Stimulated activated CD4-positive, alpha-beta T cell treated with anti-CD3 and anti-CD28 coated beads, Interleukin-12 subunit alpha, Interleukin-12 subunit beta, amount 100 ng/mL, for 24 hours (primary cell): ENCODE measurements at regions not wholly inside any gene's neighbourhood (a gene's known extent, or its start where the extent isn't known, plus 50 kb on each side); places are given as distances from the start of the nearest gene placed in this dataset.

Source experiments
- DNase-seq, 2 experiments: peaks; one replicate each; pipeline ENCODE4 v3.0.0-alpha.2; 2020; ENCODE audit warnings: low read depth in 2 of 2

DNA sequence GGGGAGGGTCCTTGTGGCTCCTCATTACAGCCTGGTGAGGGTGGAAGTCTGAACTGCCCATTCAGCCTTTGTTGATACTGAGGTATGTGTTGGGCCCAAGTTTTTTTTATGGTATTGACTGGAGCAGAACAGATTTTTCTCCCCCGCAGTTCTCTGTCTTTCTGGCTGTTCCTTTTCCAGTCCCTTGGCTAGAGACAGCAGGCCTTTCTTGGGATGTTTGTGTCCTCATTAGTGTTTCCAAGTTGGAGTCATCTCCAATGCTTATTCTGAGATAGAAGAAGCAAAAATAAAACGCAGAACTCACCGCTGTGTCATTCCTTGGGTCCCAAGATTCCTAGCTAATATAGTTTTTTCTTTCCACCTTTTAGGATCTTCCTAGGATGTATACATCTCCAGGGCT, 193.3 kb downstream of the RAMP3 start:
- DNase-seq = no peak

DNA sequence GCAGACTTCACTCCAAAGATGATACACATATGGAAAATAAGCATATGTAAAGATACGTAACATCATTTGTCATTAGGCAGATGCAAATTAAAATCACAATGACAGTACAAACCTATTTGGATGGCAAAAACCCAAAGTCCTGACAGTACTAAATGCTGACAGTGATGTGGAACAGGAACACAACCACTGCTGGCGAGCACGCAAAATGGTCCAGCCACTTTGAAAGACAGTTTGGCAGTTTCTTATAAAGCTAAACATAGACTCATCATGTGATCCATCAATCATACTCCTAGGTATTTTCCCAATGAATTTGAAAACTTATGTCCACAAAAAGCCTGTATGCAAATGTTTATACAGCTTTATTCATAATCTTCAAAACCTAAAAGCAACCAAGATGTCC, 200.7 kb downstream of the RAMP3 start:
- no peak for DNase-seq

DNA sequence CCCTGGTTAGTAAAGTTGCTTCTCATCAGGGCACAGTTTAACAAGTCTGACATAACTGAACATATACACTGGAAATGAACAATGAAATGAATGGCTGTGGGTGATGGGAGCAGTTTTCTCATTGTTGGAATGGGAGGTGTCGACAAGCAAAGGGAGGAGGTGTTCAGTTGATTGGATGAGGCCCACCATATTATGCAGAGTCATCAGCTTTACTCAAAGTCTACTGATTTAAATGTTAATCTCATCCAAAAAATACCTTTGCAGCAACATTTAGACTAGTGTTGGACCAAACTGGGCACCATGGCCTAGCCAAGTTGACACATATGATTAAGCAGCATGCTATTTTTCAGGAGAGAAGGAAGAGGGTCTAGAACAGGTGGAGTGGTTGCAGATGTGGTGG, 201.7 kb downstream of the RAMP3 start:
- DNase-seq = no peak

DNA sequence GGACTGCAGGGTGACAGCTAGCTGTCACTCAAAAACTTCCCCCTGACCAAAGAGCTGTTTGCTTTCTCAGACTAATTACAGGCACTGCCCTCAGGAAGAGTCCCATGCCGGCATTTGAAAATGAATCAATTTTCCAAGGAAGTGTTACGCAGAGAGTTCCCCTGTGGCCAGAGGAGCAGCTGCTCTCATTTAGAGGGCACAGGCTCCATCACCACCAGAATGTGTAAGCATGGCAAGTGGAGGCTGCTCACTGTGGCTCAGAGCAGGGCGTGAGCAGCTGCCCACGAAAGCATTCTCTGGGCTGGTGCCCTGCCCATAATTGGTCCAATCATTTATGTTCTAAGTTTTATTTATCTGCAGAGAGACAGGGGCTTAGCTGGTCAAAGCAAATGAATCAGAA, 202.2 kb downstream of the RAMP3 start:
- DNase-seq = no peak

DNA sequence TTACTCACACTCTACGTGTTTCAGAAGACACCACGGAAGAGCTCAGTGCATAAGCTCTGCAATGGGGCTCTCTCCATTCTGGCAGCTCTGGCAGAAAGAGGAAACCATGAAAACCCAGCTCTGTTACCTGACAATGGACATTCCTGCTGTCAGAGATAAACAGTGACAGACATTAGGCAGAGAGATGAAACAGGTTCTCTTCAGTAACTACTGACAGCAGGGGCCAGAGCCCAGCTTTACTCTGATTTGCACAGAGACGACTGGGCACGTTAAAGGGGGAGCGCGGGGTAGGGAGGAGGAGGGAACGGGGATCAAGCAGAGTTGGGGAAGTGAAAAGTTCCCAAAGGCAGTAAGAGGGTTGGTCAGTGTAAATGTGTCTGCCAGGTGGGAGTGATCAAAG, 206.1 kb downstream of the RAMP3 start:
- DNase-seq = no peak

DNA sequence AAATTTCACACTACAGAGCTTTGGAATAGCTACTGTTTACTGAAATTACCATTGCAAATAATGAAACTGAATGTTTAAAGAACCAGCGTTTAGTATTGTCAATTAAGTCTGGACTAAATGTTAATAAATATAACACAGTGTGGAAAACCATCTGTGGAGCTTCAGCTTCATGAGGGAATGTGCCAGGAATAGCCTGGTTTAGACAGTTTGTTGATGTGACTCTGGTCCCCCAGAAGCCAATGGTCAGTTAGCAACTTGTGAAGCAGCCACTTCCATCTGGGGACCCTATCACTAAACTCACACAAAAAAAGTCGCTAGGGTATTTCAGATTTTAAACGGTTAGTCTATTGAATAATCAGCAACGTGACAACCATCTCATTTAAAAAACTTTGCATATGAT, 207.8 kb downstream of the RAMP3 start:
- DNase-seq = no peak

DNA sequence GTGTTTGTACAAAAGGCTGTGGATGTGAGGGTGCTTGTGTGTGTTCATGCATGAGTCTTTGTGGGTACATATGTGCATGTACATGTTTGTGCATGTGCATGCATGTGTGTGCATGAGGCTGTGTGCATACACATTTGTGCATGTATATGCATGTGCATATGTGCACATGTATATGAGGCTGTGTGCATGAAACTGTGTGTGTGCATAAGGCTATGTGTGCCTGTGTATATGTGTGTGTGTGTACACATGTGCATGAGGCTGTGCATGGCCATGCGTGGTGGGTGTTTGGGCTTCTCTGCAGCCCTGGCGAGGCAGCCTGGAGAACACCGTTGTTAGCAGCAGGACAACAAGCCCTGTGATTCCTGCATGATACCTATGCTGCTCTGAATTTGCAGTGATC, 207.7 kb upstream of the ADCY1 start:
- DNase-seq = no peak

DNA sequence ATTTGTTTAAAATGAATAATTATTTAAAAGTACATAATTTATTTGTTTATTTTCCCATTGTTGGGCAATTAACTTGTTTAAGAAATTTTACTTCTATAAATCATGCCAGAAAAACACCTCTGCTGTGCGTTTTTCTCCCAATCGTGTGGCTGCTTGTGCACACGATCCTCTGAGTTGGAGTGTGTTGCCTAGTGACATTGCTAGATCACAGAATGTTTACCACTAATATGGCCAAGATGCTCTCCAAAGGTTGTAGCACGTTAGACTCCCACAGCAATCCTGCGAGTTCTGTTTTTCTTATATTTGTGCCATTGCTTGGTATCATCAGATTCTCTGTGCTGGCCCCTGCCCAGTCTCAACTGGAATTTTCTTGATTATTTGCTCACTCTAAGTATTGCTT, 207.1 kb upstream of the ADCY1 start:
- DNase-seq = no peak

DNA sequence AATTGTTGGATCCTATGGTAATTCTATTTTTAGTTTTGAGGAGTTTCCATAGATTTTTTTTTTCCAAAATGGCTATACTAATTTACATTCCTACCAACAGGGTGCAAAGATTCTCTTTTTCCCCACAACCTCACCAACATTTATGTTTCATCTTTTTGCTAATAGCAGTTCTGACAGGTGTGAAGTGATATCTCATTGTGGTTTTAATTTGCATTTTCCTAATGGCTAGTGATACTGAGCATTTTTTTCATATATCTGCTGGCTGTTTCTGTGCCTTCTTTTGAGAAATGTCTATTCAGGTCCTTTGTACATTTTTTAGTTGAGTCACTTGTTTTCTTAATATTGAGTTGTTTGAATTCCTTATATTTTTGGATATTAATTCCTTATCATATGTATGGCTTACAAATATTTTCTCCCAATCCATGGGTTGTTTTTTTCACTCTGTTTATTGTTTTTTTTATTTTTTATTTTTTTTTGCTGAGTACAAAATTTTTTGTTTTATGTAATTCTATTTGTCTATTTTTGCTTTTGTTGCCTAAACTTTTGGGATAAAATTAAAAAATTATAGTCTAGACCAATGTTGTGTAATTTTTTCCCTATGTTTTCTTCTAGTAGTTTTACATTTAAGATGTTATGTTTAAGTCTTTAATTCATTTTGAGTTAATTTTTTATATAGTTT, 205.9 kb upstream of the ADCY1 start:
- DNase-seq = no peak

DNA sequence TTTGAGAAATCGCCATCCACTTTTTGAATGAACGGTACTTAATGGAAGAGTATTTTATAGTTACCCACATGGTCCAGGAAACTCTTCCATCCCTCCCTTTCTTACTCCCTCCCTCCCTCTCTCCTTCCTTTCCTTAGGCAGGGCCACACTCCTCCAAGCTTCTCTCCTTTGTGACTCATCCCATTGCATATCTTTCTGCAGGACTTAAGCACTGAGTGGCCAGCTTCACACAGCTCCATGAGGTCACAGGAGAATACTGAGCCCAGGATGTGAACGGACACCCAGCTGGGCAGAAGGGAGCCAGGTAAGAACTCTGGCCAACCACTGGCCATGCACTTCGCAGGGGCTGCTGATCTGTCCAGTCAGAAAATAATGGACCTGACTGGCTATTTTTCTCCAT, 189.7 kb upstream of the ADCY1 start:
- DNase-seq = no peak

DNA sequence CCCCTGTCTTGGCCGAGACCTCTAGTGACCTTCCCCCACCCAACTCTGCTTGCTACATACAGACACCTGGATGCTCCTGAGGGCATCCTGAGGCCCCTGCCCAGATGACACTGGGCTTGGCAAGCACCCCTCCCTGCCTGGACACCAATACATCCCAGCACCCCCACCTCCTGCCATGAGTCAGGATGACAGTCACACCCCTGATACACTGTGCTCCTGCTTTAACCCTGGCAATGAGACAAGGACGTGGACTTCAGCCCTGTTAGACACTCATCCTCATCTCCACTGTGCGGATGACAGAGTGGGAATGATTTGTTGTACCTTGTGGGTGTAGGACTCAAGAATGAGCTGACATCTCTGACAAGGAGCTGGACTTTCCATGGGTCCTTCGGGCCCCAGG, 186.3 kb upstream of the ADCY1 start:
- DNase-seq = no peak

DNA sequence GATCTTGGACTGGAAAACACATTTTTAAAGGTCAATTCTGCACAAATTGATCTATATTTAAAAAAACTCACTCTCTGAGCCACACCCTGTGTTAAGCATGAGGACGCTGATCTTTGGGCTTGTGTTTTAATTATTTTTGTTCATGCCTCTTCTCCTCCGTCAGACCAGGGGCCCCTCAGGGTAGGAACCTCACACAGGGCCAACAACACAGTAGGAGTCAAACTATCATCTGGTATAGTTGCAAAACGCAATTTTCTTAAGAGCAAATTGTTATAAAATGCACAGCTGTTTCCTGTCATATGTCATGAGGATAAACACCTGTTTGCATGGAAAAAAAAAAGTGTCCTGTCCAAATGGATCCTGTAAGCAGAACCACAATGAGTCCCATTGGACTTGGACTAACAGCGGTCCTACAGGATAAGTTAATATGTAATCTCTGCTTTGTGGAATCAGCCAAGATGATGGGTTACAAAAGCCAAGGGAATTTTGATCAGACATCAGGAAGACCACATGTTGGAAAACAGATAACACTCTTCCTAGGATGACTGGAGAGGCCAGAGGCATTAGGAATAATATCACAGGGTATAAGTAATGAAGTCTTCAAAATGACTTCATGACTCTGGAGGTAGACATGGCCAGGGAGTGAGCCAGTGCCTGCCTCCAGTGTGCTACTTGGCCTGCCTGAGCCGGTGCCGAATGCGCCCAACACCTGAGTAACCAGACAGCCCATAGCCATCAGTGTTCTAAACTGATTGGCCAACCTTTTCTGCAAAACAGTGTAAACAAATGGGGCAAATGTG, 184.9 kb upstream of the ADCY1 start:
- no peak for DNase-seq

DNA sequence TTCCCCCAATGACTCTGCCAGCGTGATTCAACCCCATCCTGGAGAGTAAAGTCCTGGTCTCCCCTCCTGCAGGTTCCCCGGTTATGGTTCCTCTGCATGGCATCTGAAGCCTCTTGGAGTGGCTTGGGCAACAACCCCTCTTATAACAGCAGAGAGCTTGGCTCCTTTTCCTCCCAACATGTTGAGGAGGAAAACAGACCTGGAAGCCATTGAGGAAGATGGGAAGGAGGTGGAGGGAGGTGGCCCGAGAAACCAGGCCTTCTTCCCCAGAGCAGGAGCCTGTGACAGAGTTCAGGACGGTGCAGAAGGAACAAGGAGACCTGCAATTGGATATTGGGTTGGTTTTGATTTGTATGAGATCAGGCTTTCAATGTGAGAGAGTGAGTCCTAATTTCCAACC, 184.0 kb upstream of the ADCY1 start:
- no peak for DNase-seq

DNA sequence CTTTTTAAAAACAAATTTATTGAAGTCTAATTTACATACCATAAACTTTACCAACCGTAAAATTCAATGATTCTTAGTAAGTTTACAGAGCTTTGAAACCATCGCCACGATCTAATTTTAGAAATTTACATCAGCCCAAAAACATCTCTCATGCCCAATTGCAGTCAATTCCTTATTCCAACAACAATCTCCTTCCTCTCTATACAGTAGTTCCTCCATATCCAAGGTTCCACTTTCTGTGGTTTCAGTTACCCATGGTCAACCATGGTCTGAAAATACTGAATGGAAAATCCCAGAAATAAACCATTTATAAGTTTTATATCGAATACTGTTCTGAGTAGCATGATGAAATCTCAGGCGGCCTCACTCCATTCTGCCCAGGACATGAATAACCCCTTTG, 183.4 kb upstream of the ADCY1 start:
- no peak for DNase-seq

DNA sequence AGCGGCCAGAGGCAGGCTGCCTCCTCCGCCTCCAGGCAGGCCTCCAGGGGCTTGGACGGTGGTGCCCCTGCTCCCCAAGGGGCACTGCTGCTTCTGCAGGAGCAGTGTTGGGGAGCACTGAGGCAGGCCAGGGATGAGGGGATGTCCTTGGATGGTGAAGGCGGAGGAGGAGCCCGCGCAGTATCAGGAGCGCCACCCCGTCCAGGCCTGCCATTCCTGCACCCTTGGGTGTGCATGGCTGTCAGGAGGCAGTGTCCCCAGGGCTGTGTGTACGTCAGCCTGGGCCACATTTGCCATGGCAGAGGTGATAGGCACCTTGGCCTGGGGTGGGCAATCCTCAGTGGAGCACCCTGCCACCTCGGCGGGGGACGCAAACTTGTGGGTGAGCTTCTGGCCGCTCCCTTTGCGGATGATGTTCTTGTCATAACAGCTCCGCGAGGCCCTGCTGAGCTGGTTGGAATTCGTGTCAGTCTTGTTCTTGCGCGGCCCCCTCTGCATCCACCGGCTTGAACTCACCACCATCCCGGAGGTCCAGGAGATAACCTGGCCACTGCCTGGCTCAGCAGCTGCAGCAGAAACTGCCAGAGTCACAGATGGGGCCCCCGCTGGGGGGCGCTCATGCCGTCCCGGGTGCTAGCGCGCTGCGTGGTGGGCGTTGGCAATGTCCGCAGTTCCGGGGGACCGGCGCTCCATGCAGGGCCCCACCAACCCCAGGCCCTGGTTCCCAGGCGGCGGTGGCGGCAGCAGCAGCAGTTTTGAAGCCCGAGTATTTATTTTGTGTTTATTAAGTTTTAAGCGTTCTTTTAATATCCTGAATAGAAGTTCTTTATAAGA, 182.3 kb upstream of the ADCY1 start:
- no peak for DNase-seq

DNA sequence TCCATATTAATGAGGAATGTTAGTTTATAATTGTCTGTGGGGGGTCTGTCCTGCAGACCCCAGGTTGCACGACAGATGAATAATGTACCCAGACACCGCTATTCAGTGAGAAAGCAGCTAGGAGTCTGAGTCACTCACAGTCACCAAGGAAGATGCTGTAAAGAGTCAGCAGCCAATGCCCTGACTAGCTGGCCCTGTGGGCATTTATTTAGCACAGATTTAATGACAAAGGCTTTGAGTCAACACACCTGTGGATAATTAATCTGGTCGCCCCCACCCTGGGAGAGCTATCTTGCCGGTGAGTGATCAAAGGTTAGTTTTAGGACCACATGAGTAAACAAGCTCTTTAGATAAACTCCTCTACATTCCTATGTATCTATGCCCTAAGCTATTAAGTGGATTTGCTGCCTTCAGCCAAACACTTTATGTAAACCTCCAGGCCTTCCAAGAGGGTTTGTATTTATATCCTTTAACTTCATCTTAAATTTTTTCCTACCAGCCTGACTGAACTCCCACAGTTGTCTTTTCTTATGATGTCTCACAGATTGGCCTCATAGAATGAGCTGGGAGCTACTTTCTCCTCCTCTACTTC, 180.0 kb upstream of the ADCY1 start:
- no peak for DNase-seq

DNA sequence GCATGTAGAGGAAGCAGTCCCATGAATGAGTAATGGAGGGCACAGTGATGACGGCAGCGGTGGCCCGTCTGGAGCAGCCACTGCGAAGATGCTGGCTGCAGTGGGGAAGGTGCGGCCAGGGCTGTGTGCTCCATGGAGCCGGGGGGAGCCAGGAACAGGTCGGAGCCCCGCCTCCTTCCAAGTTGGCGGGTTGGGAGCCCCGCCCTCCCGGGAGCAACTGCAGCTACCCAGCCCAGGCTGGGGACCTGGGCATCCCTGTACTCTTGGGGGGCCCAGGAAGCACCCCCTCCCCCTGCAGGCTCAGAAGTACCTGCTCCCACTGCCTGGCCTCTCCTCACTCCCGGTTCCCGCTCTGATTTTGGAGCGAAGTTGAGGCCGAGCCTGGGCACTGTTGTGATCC, 175.1 kb upstream of the ADCY1 start:
- DNase-seq = no peak

DNA sequence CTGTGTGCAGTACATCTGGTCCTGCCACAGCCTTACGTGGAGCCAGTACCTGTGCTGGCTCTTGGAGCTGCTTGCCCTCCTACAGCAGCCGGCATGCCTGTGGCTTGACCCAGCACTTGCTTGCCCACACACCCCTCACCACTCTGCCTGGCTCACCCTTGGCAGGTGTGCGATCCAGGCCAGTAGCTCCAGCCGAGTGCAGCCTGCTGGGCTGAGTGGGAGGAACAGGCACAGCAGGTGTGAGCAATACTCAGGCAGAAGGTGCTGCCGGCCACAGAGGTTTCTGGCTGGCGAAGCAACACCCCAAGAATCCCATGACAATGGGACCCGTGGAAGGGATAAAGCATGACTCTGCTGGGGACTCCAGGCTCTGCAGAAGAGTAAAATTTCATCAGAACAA, 173.5 kb upstream of the ADCY1 start:
- no peak for DNase-seq

DNA sequence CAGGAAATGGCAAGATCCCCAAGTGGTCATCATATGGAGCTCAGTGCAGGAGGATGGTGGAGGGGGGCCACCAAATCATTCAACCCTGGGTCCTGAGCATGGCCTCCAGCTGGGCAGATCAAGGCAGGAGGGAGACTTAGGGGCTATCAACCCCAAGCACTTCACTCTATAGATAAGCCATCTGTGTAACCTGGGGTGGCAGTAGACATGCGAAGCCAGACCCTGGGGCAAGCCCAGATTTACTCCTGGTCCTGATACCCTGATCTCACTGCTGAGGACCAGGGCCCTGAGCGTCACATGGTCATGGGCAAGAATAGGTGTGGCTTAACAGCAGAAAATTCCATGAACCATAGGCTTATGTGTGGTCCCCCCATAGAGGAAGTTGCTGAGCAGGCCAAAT, 173.0 kb upstream of the ADCY1 start:
- no peak for DNase-seq

DNA sequence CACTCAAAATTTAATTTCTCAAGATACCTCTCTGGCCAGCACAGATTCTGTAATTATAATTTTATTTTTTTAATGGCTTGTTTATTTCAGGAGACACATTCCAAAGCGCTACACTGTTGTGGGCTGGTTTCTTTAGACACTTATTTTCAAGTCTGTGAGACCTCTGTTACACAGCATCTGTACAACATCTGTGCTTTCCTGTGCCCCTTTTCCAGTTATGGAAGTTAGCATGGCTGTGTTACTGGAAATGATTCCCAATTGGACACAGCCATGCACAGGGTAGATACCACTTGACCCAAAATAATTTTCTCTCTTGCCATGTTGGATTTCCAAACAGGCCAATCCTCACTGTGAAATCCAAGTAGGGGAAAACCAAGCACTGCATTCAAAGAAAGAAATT, 172.3 kb upstream of the ADCY1 start:
- no peak for DNase-seq

DNA sequence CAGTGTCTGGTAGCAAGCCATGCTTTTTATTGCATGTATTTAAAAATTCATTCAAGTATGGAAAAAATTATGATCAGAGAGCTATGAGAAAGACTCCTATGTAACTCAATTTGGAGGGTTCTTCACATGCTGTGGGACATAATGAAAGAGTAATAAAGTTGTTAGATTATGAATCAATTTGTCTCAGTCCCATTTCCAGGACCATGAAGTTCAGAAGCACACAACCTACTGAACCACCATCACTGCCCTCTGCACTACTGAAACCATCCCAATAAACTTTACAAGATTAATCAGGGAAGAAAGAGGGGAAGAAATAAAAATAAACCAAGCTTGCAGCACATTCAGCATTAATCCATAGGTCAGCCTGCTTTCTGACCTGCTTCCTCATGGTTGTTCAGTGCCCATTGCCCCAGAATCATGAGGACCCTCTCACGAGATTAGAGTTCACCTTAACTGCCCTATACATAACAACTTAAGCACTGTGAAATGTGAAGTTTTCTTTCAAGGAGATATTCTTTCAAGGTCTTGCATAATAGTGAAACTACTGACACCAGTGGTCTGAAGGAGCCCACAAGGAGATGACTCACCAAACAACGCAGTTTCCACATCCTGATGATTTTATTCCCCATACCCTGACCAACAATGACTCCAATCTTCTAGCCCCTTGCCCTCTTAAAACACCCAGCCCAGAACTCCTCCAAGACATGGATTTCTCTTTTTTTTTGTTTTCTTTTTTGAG, 171.5 kb upstream of the ADCY1 start:
- DNase-seq = no peak

DNA sequence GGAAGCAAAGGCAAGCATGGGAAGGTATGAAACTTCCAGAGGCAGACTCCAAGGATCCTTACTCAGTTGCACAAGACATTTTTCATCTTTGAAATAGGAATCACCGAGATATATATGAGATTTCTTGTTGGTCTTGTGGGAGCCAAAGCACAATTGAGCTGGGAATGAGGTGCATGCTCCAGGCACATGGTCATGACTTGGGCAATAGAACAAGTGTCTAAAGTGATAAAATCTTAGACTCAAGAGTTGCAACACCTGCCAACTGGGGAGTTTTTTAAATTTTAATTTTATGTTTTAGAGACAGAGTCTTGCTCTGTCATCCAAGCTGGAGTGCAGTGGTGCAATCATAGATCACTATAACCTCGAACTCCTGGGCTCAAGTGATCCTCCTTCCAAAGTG, 169.5 kb upstream of the ADCY1 start:
- DNase-seq = no peak
